ENCODE measurements at regions not wholly inside any gene's neighbourhood (a gene's known extent, or its start where the extent isn't known, plus 50 kb on each side); places are given as distances from the start of the nearest gene placed in this dataset.

DNA sequence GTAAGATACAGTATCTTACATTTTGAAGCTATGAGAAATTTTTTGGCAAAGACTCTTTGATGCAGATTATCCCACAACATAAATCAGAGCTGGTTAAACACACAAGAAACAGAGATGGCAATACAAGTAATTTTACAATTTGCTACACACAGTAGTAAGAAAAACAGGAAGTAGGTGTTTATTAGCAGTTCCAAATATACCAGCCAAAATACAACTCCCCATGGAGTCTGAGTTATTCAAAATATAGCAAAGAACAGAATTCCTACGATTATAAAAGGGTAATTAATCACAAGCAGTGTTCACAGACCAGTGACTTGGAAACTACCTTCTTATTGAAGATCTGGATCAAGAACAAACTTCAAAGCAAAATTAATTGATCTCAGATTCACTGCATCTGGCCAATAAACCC lies 83.9 kb downstream of the BMP4 start:
- TF ChIP-seq, protein P1, sequence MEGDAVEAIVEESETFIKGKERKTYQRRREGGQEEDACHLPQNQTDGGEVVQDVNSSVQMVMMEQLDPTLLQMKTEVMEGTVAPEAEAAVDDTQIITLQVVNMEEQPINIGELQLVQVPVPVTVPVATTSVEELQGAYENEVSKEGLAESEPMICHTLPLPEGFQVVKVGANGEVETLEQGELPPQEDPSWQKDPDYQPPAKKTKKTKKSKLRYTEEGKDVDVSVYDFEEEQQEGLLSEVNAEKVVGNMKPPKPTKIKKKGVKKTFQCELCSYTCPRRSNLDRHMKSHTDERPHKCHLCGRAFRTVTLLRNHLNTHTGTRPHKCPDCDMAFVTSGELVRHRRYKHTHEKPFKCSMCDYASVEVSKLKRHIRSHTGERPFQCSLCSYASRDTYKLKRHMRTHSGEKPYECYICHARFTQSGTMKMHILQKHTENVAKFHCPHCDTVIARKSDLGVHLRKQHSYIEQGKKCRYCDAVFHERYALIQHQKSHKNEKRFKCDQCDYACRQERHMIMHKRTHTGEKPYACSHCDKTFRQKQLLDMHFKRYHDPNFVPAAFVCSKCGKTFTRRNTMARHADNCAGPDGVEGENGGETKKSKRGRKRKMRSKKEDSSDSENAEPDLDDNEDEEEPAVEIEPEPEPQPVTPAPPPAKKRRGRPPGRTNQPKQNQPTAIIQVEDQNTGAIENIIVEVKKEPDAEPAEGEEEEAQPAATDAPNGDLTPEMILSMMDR (conservative IDR thresholded peaks at IDR 0.05 in 1 of 2, IDR thresholded peaks at IDR 0.05 in 1 of 2; ENCODE audit: extremely low read depth in 1 of 2, insufficient read depth in 1 of 2, low read depth in 1 of 2, low read length in 2 of 2) = no peak
- TF ChIP-seq EZH2 (IDR thresholded peaks at IDR 0.05; ENCODE audit: borderline replicate concordance, low read length) = no peak
